ENCODE measurements at regions not wholly inside any gene's neighbourhood (a gene's known extent, or its start where the extent isn't known, plus 50 kb on each side); places are given as distances from the start of the nearest gene placed in this dataset.

DNA sequence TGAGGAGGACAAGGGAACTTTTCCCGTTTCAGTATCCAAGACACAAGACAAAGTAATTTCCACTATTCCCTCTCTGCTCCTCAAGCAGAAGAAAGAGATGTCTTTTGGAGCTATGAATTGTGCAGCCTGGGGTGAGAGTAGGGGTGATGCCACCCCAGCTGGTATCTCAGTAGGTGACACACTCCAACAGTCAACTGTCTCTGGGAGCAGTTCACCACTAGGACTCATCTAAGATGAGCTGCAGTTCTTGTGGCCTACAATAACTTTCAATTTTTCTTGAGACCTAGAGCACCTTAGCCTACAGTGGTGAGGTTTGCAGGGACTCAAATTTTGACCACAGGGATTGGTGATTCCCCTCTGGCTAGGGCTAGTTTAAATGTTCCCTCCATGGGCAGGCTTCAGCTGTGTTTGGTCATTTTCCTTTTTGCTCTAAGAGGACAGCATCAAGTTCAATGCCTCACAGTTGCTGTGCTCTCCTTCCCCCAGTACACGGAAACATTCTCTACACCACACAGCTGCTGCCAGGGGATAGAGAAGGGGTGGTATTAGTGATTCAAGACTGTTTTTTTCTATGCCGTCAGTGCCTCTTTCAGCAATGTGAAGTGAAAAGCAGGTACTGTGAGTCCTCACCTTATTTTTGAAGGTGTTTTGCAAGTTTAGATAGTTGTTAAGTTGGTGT, 278.6 kb upstream of the RORB start:
- TF ChIP-seq CTCF (conservative IDR thresholded peaks at IDR 0.05; ENCODE audit: low read depth in 2 of 2) (no peak), POLR2AphosphoS5 (IDR thresholded peaks at IDR 0.05; ENCODE audit: low read depth) (no peak), EZH2 (IDR thresholded peaks at IDR 0.05; ENCODE audit: low read depth, unreplicated experiment) (no peak), JUNB (IDR thresholded peaks at IDR 0.05; ENCODE audit: unreplicated experiment) (no peak), REST (IDR thresholded peaks at IDR 0.05; ENCODE audit: unreplicated experiment) (no peak), EZH2phosphoT487 (IDR thresholded peaks at IDR 0.05; ENCODE audit: unreplicated experiment) (no peak), ZNF114 (CRISPR knock-in tag; IDR thresholded peaks at IDR 0.05) (no peak), CREB1 (CRISPR knock-in tag; IDR thresholded peaks at IDR 0.05; ENCODE audit: low read depth) (no peak), NANOG (IDR thresholded peaks at IDR 0.05; ENCODE audit: borderline replicate concordance) (no peak), STAT1 (IDR thresholded peaks at IDR 0.05; ENCODE audit: unreplicated experiment) (no peak)
- TF ChIP-seq, protein P1, sequence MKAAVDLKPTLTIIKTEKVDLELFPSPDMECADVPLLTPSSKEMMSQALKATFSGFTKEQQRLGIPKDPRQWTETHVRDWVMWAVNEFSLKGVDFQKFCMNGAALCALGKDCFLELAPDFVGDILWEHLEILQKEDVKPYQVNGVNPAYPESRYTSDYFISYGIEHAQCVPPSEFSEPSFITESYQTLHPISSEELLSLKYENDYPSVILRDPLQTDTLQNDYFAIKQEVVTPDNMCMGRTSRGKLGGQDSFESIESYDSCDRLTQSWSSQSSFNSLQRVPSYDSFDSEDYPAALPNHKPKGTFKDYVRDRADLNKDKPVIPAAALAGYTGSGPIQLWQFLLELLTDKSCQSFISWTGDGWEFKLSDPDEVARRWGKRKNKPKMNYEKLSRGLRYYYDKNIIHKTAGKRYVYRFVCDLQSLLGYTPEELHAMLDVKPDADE (IDR thresholded peaks at IDR 0.05): no peak
